Endothelial cell of umbilical vein (primary cell): ENCODE measurements at regions not wholly inside any gene's neighbourhood (a gene's known extent, or its start where the extent isn't known, plus 50 kb on each side); places are given as distances from the start of the nearest gene placed in this dataset.
A peak's percentile ranks its signal among the peaks of the same experiment; 100 is the strongest.

ENCODE experiments used
- BruUV-seq: library from RNA; stranded (reverse); fragments of 400-500 nt; replicated peaks from 2 replicates; lab custom pipeline; 2021; lab: Mats Ljungman, UMichigan
- CTCF ChIA-PET: fragments of 300-600, 350-600 bp; sonication (Branson Sonifier 250); formaldehyde crosslinking; loops from one replicate; lab custom pipeline; 2021; ENCODE audit warnings: antibody characterized with exemption, inconsistent platforms; lab: Charles Lee
- POLR2A ChIA-PET: fragments of 300-600, 350-600 bp; sonication (Branson Sonifier 250); formaldehyde crosslinking; loops from one replicate; lab custom pipeline; 2021; ENCODE audit warnings: antibody characterized with exemption, inconsistent platforms; lab: Charles Lee
- DNase-seq: peaks from one replicate; pipeline ENCODE4 v3.0.0-alpha.2; 2011; ENCODE audit warnings: low read depth, low spot score
- FAIRE-seq: peaks from 2 replicates; lab custom pipeline; 2011; peaks lifted over from hg19 to GRCh38; lab: Jason Lieb, UNC
- H2AFZ ChIP-seq: 2 replicates; pipeline ENCODE4 v1.6.0; 2012; ENCODE audit warnings: low read depth, low read length, control low read depth, inconsistent platforms
- H3K27ac ChIP-seq: 2 replicates; pipeline ENCODE4 v1.5.1; 2011; ENCODE audit warnings: low read depth, mild to moderate bottlenecking, control low read depth, low read length, moderate library complexity; ENCODE audit not compliant: insufficient read depth
- H3K27me3 ChIP-seq, 2 experiments: 2 replicates each; pipeline versions ENCODE4 v1.6.0 to v1.6.1; 2011; ENCODE audit warnings: low read length in 2 of 2, mixed read lengths in 1 of 2; ENCODE audit not compliant: control insufficient read depth in 2 of 2, insufficient read depth in 2 of 2
- H3K36me3 ChIP-seq, 2 experiments: 2 replicates in 1 of 2; 3 replicates in 1 of 2; pipeline ENCODE4 v1.5.1; 2011; ENCODE audit warnings: low read length in 2 of 2, mild to moderate bottlenecking in 1 of 2, moderate library complexity in 1 of 2; ENCODE audit not compliant: control insufficient read depth in 2 of 2, insufficient read depth in 2 of 2; ENCODE audit errors: extremely low read depth in 1 of 2
- H3K4me1 ChIP-seq: 3 replicates; pipeline ENCODE4 v1.5.1; 2011; ENCODE audit warnings: mild to moderate bottlenecking, low read length; ENCODE audit not compliant: control insufficient read depth, insufficient read depth; ENCODE audit errors: extremely low read depth
- H3K4me2 ChIP-seq: 2 replicates; pipeline ENCODE4 v1.6.1; 2011; ENCODE audit warnings: low read length, control low read depth, mixed read lengths; ENCODE audit not compliant: insufficient read depth
- H3K4me3 ChIP-seq, 3 experiments: fragments of 200-600 bp in 1 of 3; sonication (generic), shearing (Covaris generic) in 1 of 3; replicated peaks in 1 of 3; 2 replicates each; pipeline ENCODE4 v1.5.1; 2011 to 2016; ENCODE audit warnings: control low read depth in 3 of 3, low read length in 3 of 3, mild to moderate bottlenecking in 2 of 3, inconsistent platforms in 1 of 3, low read depth in 1 of 3, moderate library complexity in 1 of 3; ENCODE audit not compliant: insufficient read depth in 1 of 3
- H3K79me2 ChIP-seq: 2 replicates; pipeline ENCODE4 v1.6.0; 2012; ENCODE audit warnings: low read length, inconsistent platforms; ENCODE audit not compliant: control insufficient read depth, insufficient read depth
- H3K9ac ChIP-seq: replicated peaks from 2 replicates; pipeline ENCODE3; 2011; ENCODE audit warnings: low read length, control low read depth; ENCODE audit not compliant: insufficient read depth; ENCODE audit errors: extremely low read depth
- H3K9me1 ChIP-seq: replicated peaks from 3 replicates; pipeline ENCODE4 v1.6.0; 2011; ENCODE audit warnings: mild to moderate bottlenecking, low read length; ENCODE audit not compliant: control insufficient read depth, insufficient read depth; ENCODE audit errors: extremely low read depth
- H3K9me3 ChIP-seq: replicated peaks from 2 replicates; pipeline ENCODE4 v1.5.1; 2012; ENCODE audit warnings: low read length, inconsistent platforms; ENCODE audit not compliant: control insufficient read depth, insufficient read depth
- H4K20me1 ChIP-seq: replicated peaks from 2 replicates; pipeline ENCODE3; 2011; ENCODE audit warnings: mild to moderate bottlenecking, low read length; ENCODE audit not compliant: control insufficient read depth, insufficient read depth; ENCODE audit errors: extremely low read depth
- CTCF ChIP-seq, 2 donors: IDR thresholded peaks; 1 replicate in 1 of 2; 2 replicates in 1 of 2; pipeline ENCODE4 v1.5.1; 2011; ENCODE audit warnings: low read length in 2 of 2, mild to moderate bottlenecking in 2 of 2, moderate library complexity in 2 of 2, control low read depth in 1 of 2, inconsistent platforms in 1 of 2, low read depth in 1 of 2; ENCODE audit not compliant: insufficient read depth in 1 of 2; ENCODE audit errors: extremely low read depth in 1 of 2
- FOS ChIP-seq: IDR thresholded peaks from 2 replicates; pipeline ENCODE4 v1.6.1; 2011; ENCODE audit warnings: mild to moderate bottlenecking, low read length, moderate library complexity, borderline replicate concordance; ENCODE audit not compliant: insufficient read depth
- GATA2 ChIP-seq: IDR thresholded peaks from 2 replicates; pipeline ENCODE4 v1.7.0; 2011; ENCODE audit warnings: low read depth, mild to moderate bottlenecking, moderate library complexity, mixed read lengths, low read length; ENCODE audit not compliant: insufficient read length, insufficient read depth
- JUN ChIP-seq: IDR thresholded peaks from 2 replicates; pipeline ENCODE4 v1.6.1; 2011; ENCODE audit warnings: borderline replicate concordance, low read depth; ENCODE audit not compliant: insufficient read length, insufficient read depth
- MYC ChIP-seq: IDR thresholded peaks from one replicate; pipeline ENCODE4 v1.6.1; 2011; ENCODE audit warnings: mild to moderate bottlenecking, low read depth, low read length
- POLR2A ChIP-seq: IDR thresholded peaks from 2 replicates; pipeline ENCODE4 v1.6.1; 2012; ENCODE audit warnings: low read depth, mild to moderate bottlenecking, control low read depth, low read length
- dilution Hi-C: fragments of 300-500 bp; cut with MboI; formaldehyde crosslinking; loops from one replicate; pipeline ENCODE4 v1.15.0; 2019; ENCODE audit warnings: low sequenced_read_pairs; ENCODE audit not compliant: extremely low pct_ligation_motif_present
- intact Hi-C: fragments of 100-400 bp; cut with micrococcal nuclease; formaldehyde crosslinking; loops from one replicate; pipeline ENCODE4 v1.10.0; 2022

GRCh38 chr9:134502809-134503211, 138.8 kb upstream of the COL5A1 start:
- DNase-seq = peak; percentile 15
- ChIA-PET POLR2A (no interaction called here), CTCF (interaction anchor here (1.1 to 1.4 kb wide), 3 partner anchors 46 to 187 kb away, joined by 3 to 7 read pairs (median 3); no protein-coding TSS in a partner anchor)
- Histone ChIP-seq H3K9ac (no peak overlapping the region), H3K27me3 (peaks cover 10 to 13% of the 10 kb centered on the region in 2 experiments), H2AFZ (no peak overlapping the region), H3K36me3 (no peaks in the 10 kb centered on the region), H3K79me2 (no peaks in the 10 kb centered on the region), H3K4me2 (no peak overlapping the region), H3K9me1 (no peaks in the 10 kb centered on the region), H3K9me3 (no peaks in the 10 kb centered on the region), H4K20me1 (no peaks in the 10 kb centered on the region), H3K27ac (no peak overlapping the region), H3K4me1 (peaks cover 2% of the 10 kb centered on the region), H3K4me3 (no peak overlapping the region)
- dilution Hi-C loops (no loop called here), intact Hi-C loops (no loop called here)
- no peak for FAIRE-seq
- BruUV-seq = no TSS peak
- TF ChIP-seq POLR2A = no peak
- no peak for TF ChIP-seq MYC
- no peak for TF ChIP-seq GATA2
- no peak for TF ChIP-seq JUN
- no peak for TF ChIP-seq CTCF (IDR thresholded peaks at IDR 0.05; ENCODE audit: extremely low read depth in 1 of 2, insufficient read depth in 1 of 2, low read depth in 1 of 2, low read length in 2 of 2)
- TF ChIP-seq FOS = peak; percentile 32
